Activated CD4-positive, alpha-beta T cell treated with anti-CD3 and anti-CD28 coated beads, Interleukin-2, amount 50 U/mL, for 1 hour (primary cell): ENCODE measurements at regions not wholly inside any gene's neighbourhood (a gene's known extent, or its start where the extent isn't known, plus 50 kb on each side); places are given as distances from the start of the nearest gene placed in this dataset.
"Not testable (repeated sequence)": the region's sequence is repeated elsewhere in the genome, so short reads cannot be mapped to it uniquely, and the experiment has no call there.

Experiments used
- DNase-seq: peaks from one replicate; pipeline ENCODE4 v3.0.0-alpha.2; 2020

- no peak for DNase-seq
Observed at GRCh38 chr13:39803156-39803555, 147.7 kb downstream of the COG6 start.

- DNase-seq = no peak
Observed at GRCh38 chr13:39803851-39804250, 148.4 kb downstream of the COG6 start.

GRCh38 chr13:39804332-39805210 lies 149.1 kb downstream of the COG6 start:
- no peak for DNase-seq

- DNase-seq = no peak
Observed at GRCh38 chr13:39809466-39809865, 154.0 kb downstream of the COG6 start.

GRCh38 chr13:39810091-39810877 lies 154.8 kb downstream of the COG6 start:
- no peak for DNase-seq

GRCh38 chr13:39811051-39811450 lies 155.6 kb downstream of the COG6 start:
- DNase-seq = no peak

- DNase-seq = no peak
Observed at GRCh38 chr13:39811696-39812095, 156.2 kb downstream of the COG6 start.

GRCh38 chr13:39815345-39816111 lies 160.1 kb downstream of the COG6 start:
- no peak for DNase-seq

- DNase-seq = no peak
Observed at GRCh38 chr13:39816936-39817335, 161.5 kb downstream of the COG6 start.

- no peak for DNase-seq
Observed at GRCh38 chr13:39818953-39819352, 163.5 kb downstream of the COG6 start.

- no peak for DNase-seq
Observed at GRCh38 chr13:39820606-39821005, 165.1 kb downstream of the COG6 start.

- no peak for DNase-seq
Observed at GRCh38 chr13:39821977-39822376, 166.5 kb downstream of the COG6 start.

- DNase-seq = no peak
Observed at GRCh38 chr13:39822437-39822836, 167.0 kb downstream of the COG6 start.

GRCh38 chr13:39823063-39823713 lies 167.7 kb downstream of the COG6 start:
- DNase-seq = no peak

GRCh38 chr13:39825886-39826285 lies 170.4 kb downstream of the COG6 start:
- no peak for DNase-seq

GRCh38 chr13:39835253-39835652 lies 179.8 kb downstream of the COG6 start:
- no peak for DNase-seq

GRCh38 chr13:39836038-39836437 lies 180.6 kb downstream of the COG6 start:
- DNase-seq = no peak

- not testable (repeated sequence) for DNase-seq
Observed at GRCh38 chr13:39837866-39838265, 182.4 kb downstream of the COG6 start.

- DNase-seq = no peak
Observed at GRCh38 chr13:39840201-39840600, 184.7 kb downstream of the COG6 start.

- no peak for DNase-seq
Observed at GRCh38 chr13:39847336-39847735, 191.9 kb downstream of the COG6 start.

- no peak for DNase-seq
Observed at GRCh38 chr13:39855236-39855635, 199.8 kb downstream of the COG6 start.

- DNase-seq = no peak
Observed at GRCh38 chr13:39856714-39857113, 201.3 kb downstream of the COG6 start.

- no peak for DNase-seq
Observed at GRCh38 chr13:39858794-39859193, 203.3 kb downstream of the COG6 start.
